Hippocampal formation (tissue), 2 donors: ENCODE measurements at regions not wholly inside any gene's neighbourhood (a gene's known extent, or its start where the extent isn't known, plus 50 kb on each side); places are given as distances from the start of the nearest gene placed in this dataset.
A peak's percentile ranks its signal among the peaks of the same experiment; 100 is the strongest.

Experiments
- DNase-seq, 2 donors: peaks; one replicate each; lab custom pipeline; 2025; lab: John Stamatoyannopoulos, UW

DNA sequence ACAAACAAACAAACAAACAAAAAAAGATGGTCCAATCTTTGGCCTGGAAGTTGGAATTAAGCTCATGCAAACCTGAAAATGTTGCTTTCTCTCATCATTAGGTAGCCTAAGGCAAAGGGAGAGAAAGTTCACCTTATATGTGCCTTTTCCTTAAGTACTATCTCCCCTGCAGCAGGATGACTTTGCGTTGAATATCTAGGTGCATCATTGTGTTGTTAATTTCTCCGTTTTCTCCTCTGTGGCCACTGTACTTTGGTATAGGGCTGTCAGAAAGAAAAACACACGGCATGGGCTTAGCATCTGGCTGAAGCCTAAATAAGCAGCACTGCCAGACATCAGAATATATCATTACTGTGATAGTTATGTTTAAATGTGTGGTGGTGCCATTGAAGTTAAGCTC, 345.5 kb downstream of the BCAT1 start:
- DNase-seq: no peak

DNA sequence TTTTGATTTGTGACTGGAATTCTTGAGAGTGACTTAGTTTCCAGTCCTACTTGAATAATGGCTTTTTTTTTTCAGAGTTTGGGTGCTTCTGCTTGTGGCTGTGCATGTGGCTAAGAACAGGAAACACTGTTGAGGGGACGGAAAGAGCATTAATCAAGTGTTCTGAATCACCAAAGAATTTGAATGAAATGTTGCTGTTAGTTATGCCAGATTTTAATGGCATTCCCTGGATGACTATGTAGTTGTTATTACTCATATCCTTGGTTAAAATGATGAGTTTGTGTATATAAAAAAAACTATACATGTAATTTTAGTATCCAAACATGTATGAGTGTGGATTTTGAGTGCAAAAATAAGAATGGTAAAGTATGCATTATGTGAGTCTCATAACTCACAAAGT, 347.9 kb downstream of the BCAT1 start:
- DNase-seq: no peak

DNA sequence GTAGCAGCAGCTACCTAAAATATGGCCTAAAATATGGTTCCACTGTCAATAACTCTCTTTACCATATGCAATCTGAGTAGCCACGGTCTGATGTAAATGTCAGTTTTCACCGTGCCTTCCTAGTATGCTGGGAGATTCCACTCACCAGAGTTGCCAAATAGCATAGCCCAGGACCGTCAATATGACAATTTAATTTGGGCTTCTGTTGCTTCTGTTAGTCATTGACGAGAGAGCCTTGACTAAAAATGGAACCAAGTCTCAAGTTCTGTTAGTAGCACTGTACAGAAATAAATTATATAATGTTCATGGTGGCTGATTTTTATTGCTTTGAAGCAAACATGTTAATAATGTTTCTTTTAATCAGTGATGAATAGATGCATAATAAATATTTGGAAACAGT, 348.4 kb downstream of the BCAT1 start:
- DNase-seq: no peak

DNA sequence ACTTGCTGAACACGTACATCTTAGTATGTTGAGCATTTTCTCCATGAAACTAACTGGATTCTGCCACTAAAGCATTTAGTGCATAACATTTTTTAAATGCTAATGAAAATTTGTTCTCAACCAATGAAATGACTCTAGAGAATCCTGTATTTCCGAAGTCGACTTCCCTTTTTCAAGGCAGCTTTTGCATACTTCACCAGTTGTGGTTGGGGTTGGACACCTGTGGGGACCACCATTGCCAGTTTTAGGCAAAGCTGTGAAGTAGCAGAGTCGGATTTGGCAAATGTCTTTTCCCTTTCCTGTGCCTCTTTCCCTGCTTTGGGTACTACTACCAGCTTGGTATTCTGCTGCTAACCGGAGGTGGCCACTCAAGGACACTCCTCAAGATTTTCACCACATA, 349.2 kb downstream of the BCAT1 start:
- no peak for DNase-seq

DNA sequence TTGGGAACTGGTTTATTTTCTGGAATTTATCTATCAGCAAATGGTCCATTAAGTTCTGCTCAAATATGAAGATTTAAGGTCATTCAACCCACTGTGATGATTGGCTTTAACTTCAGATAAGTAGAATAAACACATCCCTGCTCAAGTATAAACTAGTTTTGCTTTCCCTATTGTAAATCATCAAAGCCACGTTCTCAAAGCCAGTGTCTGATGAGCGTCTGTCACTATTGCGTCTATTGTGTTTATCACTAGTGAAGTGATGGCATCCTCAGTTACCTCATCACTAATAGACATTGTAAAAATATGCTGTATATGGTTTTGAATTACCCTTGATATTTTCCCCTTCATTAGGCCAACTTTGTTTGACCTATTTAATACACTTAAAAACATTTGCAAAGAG, 351.3 kb downstream of the BCAT1 start:
- DNase-seq: no peak

DNA sequence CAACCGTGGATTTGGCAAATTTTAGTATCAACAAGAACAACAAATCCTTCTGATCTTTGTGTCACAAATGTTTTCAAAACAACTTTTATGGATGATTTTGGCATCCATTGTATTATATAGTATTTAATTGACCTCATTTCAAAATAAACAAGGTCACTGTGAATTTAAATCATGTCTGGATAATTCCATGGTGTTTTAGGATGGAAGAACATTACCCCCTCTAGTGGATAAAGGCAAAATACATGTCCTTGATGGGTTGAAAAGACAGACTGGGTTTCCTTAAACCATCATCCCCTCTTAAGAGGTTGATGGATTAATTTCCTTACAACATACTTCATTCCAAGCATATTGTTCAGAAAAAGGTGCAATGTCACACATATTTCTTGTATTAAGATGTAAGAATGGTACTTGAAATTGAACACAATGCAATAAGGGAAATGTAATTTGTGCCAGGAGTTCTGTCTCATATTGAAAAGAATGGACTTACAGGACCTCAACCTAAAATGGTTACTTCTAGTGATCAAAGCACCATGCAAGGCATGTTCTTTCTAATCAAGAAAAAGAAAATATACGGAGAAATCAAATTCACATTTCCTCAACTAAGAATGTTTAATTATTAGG, 352.0 kb downstream of the BCAT1 start:
- peak in 1 of 2 donors; percentile 51 for DNase-seq

DNA sequence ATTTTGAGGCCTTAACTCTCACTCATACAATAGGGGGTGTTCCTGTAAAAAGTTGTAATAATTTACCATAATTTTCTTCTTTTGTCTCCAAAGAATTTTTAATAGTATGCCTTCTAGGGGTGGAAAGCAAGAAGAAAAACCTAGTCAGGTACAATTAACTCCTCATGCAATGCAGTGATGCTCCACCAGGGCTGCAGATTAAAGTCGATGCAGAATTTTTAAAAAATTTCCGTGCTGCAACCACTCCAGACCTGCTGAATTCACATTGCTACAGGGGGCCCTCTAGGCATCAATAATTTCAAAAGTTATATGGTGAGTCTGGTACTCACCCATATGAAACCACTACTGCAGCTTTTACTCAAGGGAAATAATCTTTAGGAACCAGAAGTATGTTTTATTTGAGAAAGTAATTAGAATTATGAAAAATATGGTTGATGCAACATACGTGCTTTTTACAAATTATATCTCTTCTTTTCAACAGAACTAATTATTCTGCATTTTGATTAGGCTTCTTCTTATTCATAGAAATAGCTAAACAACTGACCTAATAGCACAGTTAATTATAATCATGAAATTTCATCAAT, 353.2 kb downstream of the BCAT1 start:
- DNase-seq: no peak

DNA sequence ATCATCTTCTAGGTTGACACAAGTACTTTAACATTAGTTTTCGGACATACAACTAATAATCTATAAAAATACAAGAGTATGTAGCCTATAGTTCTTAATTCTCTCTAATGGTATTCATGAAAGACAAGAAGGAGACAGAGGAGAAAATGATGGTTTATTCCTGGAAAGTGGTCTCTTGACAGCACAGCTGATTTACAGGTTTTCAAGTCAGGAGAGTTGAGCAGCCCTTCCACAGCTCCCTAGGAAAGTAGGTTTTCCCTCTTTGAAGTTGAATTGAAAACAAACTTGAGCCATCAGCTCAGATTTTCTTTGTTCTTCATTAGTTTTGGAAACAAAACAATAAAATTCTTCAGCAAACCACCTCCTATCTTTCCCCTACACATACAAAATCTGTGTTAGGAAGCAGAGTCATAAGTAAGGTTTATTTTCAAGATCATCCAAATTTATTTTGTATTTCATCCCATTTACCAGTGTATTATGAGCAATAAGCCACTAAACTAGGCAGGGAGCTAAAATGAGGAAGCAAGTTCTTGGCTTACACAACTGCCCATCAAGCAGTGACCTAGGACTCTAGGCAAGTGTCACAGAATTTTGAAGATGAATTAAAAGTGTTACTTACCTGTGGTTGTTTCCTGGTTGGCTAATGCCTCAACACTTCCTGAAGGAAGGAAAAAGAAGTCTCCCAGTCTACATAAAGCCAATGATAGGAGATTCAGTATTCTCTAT, 357.0 kb downstream of the BCAT1 start:
- DNase-seq: no peak

DNA sequence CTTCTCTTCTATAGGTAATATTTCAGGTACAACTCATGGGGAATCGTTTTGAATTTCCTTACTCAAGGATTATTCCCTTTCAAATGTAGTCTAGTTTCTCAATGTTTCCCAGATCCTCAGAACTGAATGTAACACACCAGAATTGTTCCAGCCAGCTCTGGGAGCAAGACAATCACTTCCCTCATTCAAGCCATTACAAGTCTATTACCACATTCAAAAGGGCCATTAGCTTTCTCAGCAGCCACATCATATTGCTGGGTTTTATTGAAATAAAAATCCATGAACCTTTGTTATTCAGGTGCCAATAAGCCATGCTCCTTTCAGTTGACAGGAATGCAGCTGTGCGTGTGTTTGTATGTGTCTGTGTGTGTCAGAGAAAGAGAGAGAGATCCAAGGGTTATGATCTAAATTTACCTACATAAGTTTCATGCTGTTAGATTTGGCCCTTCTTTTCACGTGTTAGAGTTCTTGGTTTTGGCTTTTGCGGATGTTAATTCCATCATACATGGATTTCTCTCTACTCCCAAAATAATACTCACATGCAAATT, 357.7 kb downstream of the BCAT1 start:
- no peak for DNase-seq

DNA sequence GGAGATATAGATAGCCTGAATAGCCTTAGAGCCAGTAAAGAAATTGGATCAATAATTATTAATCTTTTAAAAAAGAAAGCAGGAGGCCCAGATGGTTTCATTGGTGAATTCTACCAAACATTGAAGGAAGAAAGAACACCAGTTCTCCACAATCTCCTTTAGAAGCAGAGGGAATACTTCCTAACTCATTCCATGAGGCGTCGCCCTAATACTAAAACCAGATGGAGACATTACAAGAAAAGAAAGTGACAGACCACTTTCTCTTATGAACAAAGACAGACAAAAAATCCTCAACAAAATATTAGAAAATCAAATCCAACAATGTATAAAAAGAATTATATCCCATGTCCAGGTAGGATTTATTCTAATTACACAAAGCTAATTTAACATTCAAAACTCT, 362.6 kb downstream of the BCAT1 start:
- no peak for DNase-seq

DNA sequence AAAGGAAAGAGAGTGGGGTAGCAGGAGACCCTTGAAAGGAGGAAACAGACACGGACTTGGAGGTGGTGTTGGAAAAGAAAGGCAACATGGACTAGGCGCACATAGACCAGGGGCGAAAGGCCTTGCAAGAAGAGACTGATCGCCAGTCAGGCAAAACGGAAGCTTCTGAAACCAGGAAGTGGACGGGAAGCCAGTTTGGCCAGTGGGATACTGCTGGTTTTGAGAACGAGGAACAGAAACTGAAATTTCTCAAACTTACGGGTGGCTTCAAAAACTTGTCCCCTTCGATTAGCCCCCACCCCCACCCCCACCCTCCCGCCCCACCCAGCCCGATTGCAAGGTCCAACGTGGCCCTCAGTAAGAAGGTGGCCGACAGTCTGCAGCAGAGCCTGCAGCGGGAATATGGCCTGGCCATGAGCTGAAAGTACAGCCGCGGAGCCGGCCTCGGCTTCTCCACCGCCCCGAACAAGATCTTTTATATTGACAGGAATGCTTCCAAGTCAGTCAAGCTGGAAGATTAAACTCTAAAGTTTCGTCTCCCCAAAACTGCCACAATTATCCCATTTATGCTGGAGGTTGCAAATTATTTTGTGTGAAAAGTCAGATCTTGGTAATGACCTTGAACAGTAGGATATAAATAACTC, 364.7 kb downstream of the BCAT1 start:
- no peak for DNase-seq

DNA sequence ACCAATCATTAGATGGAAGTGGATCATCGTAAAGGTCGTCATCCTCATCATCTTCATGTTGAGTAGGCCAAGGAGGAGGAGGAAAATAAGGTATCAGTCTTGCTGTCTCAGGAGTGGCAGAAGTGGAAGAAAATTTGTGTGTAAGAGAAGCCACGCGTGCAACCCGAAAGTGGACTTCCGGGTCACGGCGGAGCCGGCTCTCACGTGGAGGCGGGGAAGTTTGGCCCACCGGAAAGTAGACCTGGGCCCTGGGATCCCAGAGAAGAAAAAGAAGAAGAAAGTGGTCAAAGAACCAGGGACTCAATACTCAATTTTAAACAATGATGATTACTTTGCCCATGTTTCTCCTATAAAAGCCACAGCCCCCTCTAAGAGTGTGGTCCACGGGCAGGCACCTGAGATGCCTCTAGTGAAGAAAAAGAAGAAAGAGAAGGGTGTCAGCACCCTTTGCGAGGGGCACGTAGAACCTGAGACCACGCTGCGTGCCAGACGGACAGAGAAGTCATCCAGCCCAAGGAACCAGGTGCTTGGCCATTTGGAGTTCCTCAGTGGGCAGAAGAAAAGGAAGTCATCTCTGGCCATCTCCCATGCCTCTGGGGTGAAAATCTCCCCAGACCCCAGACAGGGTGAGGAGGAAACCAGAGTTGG, 365.8 kb downstream of the BCAT1 start:
- DNase-seq: no peak

DNA sequence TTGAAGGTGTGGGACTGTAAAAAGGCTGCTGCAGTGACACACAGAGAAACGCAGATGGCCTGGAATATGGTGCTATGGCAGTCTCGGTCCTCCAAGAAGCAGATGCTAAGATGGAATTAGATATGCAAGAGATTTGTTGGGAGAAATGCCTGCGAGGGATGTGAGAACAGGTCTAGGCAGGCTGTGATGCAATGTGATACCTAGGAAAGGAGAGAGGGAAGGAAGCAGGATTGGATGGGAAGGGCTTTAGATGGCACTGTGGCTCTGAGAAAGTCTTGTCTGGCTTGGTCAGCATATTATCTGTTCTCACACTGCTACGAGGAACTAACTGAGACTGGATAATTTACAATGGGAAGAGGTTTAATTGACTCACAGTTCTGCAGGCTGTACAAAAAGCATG, 374.4 kb downstream of the BCAT1 start:
- DNase-seq: no peak

DNA sequence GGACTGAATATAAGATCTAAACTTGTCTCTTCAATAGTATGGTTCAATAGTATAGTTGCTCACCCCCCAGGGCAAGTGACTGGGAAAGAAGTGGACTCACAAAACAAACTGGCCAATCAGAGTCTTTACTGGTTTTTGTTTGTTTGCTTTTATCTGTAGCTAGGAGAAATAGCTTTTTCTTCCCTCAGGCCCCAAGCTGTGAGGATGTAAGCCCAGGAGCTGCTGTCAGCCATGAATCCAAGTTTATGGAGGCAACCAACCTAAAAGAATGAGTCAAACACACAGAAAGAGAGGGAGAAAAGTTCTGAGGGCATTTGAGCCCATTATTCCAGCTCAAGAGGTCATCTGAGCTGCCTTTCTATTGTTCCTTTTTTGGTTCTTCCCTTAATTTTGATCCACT, 375.3 kb downstream of the BCAT1 start:
- DNase-seq: no peak

DNA sequence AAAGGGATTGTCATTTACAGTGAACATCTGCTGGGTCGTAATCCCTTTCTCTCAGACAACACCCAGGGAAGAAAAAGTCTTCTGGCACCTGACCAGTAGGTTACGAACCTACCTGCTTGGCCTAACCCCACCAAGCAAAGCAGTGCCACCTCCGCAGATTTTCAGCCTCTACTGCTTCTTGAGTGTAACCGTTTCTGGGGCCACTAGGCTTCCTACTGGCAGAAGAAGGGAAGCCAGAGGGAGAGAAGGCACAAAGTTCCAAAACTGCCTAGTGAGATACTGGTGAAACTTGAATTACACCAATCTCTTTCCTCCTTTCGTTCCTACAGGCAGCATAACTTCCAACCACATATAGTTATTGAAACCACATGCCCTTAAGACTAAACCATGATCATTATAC, 383.6 kb downstream of the BCAT1 start:
- no peak for DNase-seq

DNA sequence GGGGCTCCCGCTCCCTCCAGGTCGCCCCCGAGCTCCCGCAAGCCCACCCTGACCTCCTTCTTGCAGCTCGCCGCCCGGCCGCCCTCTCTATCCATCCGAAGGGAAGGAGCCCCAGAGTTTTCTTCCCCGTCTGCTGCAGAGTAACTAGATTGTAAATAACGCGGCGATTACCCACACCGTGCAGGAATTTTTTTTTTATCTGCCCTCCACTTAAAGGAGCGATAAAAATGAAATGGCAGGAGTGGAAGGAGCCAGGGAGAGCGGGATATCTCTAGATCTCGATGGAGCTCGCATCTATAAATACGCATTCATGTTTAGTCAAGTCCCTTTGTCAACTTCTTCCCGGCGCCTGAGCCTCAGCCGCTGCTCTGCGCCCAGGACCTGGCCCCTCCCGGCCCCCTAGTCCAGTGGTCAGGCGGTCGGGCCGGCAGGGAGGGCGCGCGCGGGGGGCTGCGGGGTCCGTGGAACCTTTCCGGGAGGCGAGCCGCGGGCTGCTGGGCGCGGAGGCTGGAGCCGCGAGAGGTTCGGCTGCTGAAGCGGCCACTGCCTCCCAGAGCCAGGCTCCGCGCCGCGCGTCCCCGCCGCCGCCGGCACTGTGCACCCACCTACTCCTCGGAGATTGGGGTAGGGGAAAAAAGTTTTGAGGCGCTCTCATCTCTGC, 386.0 kb downstream of the BCAT1 start:
- DNase-seq: peak in 1 of 2 donors; percentile 52

DNA sequence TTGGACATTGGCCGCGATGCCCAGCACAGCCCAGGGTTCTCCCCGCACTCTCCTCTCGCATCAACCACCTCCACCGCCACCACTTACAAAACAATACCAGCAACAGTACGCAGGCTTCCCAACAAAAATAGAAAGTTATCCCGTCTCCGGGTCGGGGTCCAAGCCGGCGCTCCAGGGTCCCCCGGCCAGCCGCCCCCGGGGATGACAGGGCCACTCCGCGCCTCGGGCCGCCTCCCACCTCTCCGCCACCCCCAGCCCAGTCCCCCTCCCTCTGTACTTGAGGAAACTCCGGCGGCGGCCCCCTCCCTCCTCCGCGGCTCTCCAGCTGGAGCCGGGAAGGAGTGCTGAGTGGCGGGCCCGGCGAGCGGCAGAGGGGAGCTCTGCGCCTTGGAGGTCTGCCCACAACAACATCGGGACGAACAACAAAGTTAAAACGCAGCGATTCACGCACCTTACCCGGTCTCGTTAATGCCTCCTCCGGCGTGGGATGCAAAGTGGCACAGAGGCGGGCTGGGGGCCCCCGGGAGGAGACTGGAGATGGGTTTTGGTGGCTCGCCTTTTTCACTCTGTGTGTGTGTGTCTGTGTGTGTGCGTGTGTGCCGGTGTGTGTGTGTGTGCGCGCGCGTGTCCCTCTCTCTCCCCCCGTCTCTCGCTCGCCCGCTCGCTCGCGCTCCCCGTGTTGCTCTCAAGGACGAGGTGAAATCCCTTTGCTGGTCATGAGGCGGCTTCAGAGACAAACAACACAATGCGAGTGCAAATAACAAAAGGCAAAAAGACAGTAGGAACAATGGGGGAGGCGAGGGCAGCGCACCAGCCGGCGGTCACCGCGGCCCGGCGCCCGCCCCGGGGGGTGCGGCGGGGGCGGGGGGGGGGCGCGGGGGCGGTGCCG, 386.8 kb downstream of the BCAT1 start:
- peak in 1 of 2 donors; percentile 42 for DNase-seq

DNA sequence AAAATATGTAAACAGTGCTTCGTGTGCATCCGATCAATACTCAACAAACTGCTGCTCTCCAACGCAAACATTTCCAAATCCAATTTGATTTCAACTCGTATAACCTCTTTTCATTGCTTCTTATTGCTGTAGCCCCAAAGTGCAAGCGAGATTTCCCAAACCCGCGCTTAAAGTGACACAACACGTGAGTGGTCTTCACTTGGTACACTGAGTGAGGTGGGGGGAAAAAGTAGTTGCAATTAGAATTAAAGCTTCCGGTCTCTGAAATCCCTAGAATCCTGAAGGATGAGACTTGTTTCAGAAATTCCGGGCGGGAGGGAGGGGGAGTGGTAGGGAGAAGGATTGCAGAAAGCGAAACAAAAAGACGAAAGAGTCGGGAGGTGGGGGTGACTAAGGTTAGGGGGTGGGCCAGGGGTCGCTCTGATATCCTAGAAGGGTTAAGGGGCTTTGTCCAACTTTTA, 387.5 kb downstream of the BCAT1 start:
- DNase-seq: no peak

DNA sequence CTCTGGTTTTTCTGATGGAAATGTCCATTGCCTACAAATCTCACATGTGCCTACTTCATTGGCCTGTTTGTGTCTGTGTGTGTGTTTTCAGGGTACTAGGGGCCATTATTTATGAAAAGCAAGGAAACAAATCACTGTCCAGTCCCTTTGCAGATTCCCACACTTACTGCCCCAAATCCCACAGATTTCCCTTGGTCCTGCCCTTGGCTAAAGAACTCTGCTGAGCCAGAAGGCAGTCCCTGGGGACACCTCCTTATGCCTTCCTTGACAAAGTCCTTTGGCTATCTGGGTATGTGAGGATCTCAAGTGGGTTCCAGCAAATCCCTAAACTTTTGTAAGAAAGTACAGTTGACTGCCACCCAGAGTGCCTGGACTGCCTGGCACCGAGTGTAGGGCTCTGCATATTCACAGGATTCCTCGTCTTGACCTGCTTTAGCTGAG, 388.1 kb downstream of the BCAT1 start:
- DNase-seq: no peak

DNA sequence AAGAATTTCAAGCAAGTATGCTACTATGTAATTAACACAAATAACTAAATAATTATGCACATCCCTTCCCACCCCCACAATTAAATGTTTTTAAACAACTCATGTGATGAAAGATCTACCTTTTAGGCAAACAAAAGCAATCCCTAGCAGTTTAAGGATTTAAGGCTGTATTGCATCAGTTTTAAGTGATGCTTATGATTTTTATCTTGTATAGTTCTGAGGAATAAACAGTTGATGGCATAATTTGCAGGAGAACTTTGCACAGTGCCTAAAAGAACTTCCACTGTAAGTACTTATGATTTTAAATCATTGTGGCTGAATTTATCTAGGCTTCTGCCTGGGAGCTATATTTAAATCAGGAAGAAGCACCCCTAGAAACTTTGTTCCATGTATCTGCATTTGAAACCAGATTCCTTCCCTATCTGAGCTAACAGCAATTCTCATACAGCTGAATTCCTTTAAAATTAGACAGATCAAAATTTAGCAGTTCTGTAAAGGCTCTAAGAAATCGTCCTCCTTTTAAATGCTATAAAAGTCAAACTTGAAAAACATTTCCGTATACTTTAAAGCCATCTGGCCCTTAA, 388.6 kb downstream of the BCAT1 start:
- DNase-seq: no peak
